ENCODE measurements at regions not wholly inside any gene's neighbourhood (a gene's known extent, or its start where the extent isn't known, plus 50 kb on each side); places are given as distances from the start of the nearest gene placed in this dataset.
A peak's percentile ranks its signal among the peaks of the same experiment; 100 is the strongest.

GRCh38 chr10:69696073-69696731, 66.2 kb downstream of the FAM241B start:
- Histone ChIP-seq H3K36me3 (ENCODE audit: insufficient read depth in 1 of 2, low read depth in 1 of 2) (no peaks in the 10 kb centered on the region), H3K9me3 (no peaks in the 10 kb centered on the region), H3K4me1 (no peaks in the 10 kb centered on the region), H3K27ac (no peak overlapping the region), H3K4me3 (no peak overlapping the region), H3K27me3 (ENCODE audit: insufficient read depth in 3 of 3, low read length in 2 of 3) (no peaks in the 10 kb centered on the region)
- 62 to 66% (median 66%) methylated on average over 9 of the region's 9 CpGs for WGBS, 3 donors
- DNase-seq (no peak), ATAC-seq (peak; percentile 30 to 65 (median 58))
- intact Hi-C loops (cut with DNase I) = no loop called here
- TF ChIP-seq CTCF (IDR thresholded peaks at IDR 0.05) = peak; percentile 40

- Histone ChIP-seq H3K4me3 (no peak overlapping the region), H3K27me3 (ENCODE audit: insufficient read depth in 3 of 3, low read length in 2 of 3) (peaks cover 0 to 3% (median 0%) of the 10 kb centered on the region in 3 donors), H3K27ac (no peak overlapping the region), H3K9me3 (no peaks in the 10 kb centered on the region), H3K4me1 (no peaks in the 10 kb centered on the region), H3K36me3 (ENCODE audit: insufficient read depth in 1 of 2, low read depth in 1 of 2) (no peaks in the 10 kb centered on the region)
- intact Hi-C loops (cut with DNase I) = no loop called here
- WGBS, 3 donors = 57 to 79% (median 65%) methylated on average over 4 of the region's 4 CpGs
- no peak for DNase-seq
- no peak for TF ChIP-seq CTCF (IDR thresholded peaks at IDR 0.05)
- no peak for ATAC-seq
Observed at GRCh38 chr10:69697006-69697405, 67.0 kb downstream of the FAM241B start.

- TF ChIP-seq CTCF (IDR thresholded peaks at IDR 0.05) = no peak
- intact Hi-C loops (cut with DNase I) = no loop called here
- Histone ChIP-seq H3K27ac (no peak overlapping the region), H3K4me3 (no peak overlapping the region), H3K9me3 (no peaks in the 10 kb centered on the region), H3K27me3 (ENCODE audit: insufficient read depth in 3 of 3, low read length in 2 of 3) (peaks cover 0 to 3% (median 0%) of the 10 kb centered on the region in 3 donors), H3K4me1 (no peaks in the 10 kb centered on the region), H3K36me3 (ENCODE audit: insufficient read depth in 1 of 2, low read depth in 1 of 2) (no peaks in the 10 kb centered on the region)
- DNase-seq = no peak
- no peak for ATAC-seq
- WGBS, 3 donors = 40 to 50% (median 41%) methylated on average over 3 of the region's 3 CpGs
Observed at GRCh38 chr10:69703256-69703655, 73.2 kb downstream of the FAM241B start.

GRCh38 chr10:69703766-69704630, 74.0 kb downstream of the FAM241B start:
- H3K36me3 ChIP-seq (ENCODE audit: insufficient read depth in 1 of 2, low read depth in 1 of 2) = no peaks in the 10 kb centered on the region
- intact Hi-C loops (cut with DNase I) = no loop called here
- no peak for DNase-seq

More at GRCh38 chr10:69703766-69704630, 74.0 kb downstream of the FAM241B start:
- no peaks in the 10 kb centered on the region for H3K9me3 ChIP-seq
- no peak overlapping the region for H3K4me3 ChIP-seq
- no peak for TF ChIP-seq CTCF (IDR thresholded peaks at IDR 0.05)
- peaks cover 0 to 3% (median 0%) of the 10 kb centered on the region in 3 donors for H3K27me3 ChIP-seq (ENCODE audit: insufficient read depth in 3 of 3, low read length in 2 of 3)
- WGBS, 3 donors = 72 to 75% (median 72%) methylated on average over 7 of the region's 7 CpGs
- no peak overlapping the region for H3K27ac ChIP-seq
- ATAC-seq = no peak
- no peaks in the 10 kb centered on the region for H3K4me1 ChIP-seq

All from psoas muscle (tissue), 7 donors.